Breast epithelium (tissue), 4 donors: ENCODE measurements at regions not wholly inside any gene's neighbourhood (a gene's known extent, or its start where the extent isn't known, plus 50 kb on each side); places are given as distances from the start of the nearest gene placed in this dataset.

Source experiments
- DNase-seq, 2 donors: peaks; one replicate each; pipeline ENCODE4 v3.0.0-alpha.2; 2019; ENCODE audit warnings: low spot score in 2 of 2
- H3K27ac ChIP-seq, 2 donors: fragments of 200-600 bp; sonication (generic) in 1 of 2; one replicate each; pipeline ENCODE4 v1.5.1; 2016 to 2019; ENCODE audit warnings: mild to moderate bottlenecking in 1 of 2
- H3K27me3 ChIP-seq, 2 donors: fragments of 200-600 bp; sonication (generic) in 1 of 2; one replicate each; pipeline versions ENCODE4 v1.5.1 to v1.6.0; 2017 to 2019; ENCODE audit warnings: control low read depth in 1 of 2, mild to moderate bottlenecking in 1 of 2
- H3K36me3 ChIP-seq: fragments of 200-600 bp; one replicate; pipeline ENCODE4 v1.5.1; 2019
- H3K4me1 ChIP-seq, 2 donors: fragments of 200-600 bp; sonication (generic); one replicate each; pipeline ENCODE4 v1.5.1; 2016 to 2019; ENCODE audit warnings: control low read depth in 1 of 2
- H3K4me3 ChIP-seq, 3 donors: fragments of 200-600 bp; sonication (generic); 1 replicate in 2 of 3; 2 replicates in 1 of 3; pipeline ENCODE4 v1.5.1; 2016 to 2019; ENCODE audit warnings: mild to moderate bottlenecking in 3 of 3, moderate library complexity in 2 of 3
- H3K9me3 ChIP-seq, 2 donors: fragments of 200-600 bp; sonication (generic) in 1 of 2; one replicate each; pipeline ENCODE4 v1.5.1; 2016 to 2019; ENCODE audit warnings: control low read depth in 1 of 2
- CTCF ChIP-seq, 3 donors: fragments of 450-650 bp; IDR thresholded peaks; one replicate each; pipeline ENCODE4 v1.5.1; 2016 to 2017; ENCODE audit warnings: antibody characterized with exemption in 3 of 3, mild to moderate bottlenecking in 3 of 3, moderate library complexity in 3 of 3
- POLR2A ChIP-seq: fragments of 450-650 bp; IDR thresholded peaks from one replicate; pipeline ENCODE4 v1.6.1; 2016; ENCODE audit warnings: antibody characterized with exemption, mild to moderate bottlenecking, moderate library complexity
- POLR2AphosphoS5 ChIP-seq, 3 donors: sonication (generic); formaldehyde crosslinking; IDR thresholded peaks; one replicate each; pipeline ENCODE4 v1.6.1; 2017; ENCODE audit warnings: antibody characterized with exemption in 3 of 3
- intact Hi-C: fragments of 100-400 bp; cut with DNase I; formaldehyde crosslinking; loops from one replicate; pipeline ENCODE4 v1.15.1; 2023; ENCODE audit warnings: low total_unique reads

GRCh38 chr5:66515209-66515608, 81.0 kb upstream of the MAST4 start:
- H3K9me3 ChIP-seq, result no peaks in the 10 kb centered on the region
- DNase-seq, result no peak
- no peak for TF ChIP-seq POLR2A
- no peak for TF ChIP-seq CTCF (IDR thresholded peaks at IDR 0.05)
- no peak for TF ChIP-seq POLR2AphosphoS5 (IDR thresholded peaks at IDR 0.05)
- no peaks in the 10 kb centered on the region for H3K36me3 ChIP-seq
- H3K27ac ChIP-seq, result no peak overlapping the region
- H3K4me1 ChIP-seq, result no peaks in the 10 kb centered on the region
- intact Hi-C loops, result no loop called here
- H3K27me3 ChIP-seq, result no peaks in the 10 kb centered on the region
- H3K4me3 ChIP-seq, result no peak overlapping the region

- Histone ChIP-seq H3K4me1 (no peaks in the 10 kb centered on the region), H3K9me3 (peaks cover 6 to 11% of the 10 kb centered on the region in 2 donors), H3K27ac (no peak overlapping the region), H3K4me3 (no peak overlapping the region), H3K27me3 (no peaks in the 10 kb centered on the region), H3K36me3 (no peaks in the 10 kb centered on the region)
- intact Hi-C loops, result no loop called here
- no peak for DNase-seq
- no peak for TF ChIP-seq POLR2A
- no peak for TF ChIP-seq CTCF (IDR thresholded peaks at IDR 0.05)
- TF ChIP-seq POLR2AphosphoS5 (IDR thresholded peaks at IDR 0.05), result no peak
Observed at GRCh38 chr5:66516550-66516949, 79.6 kb upstream of the MAST4 start.

- H3K27me3 ChIP-seq, result no peaks in the 10 kb centered on the region
- no peaks in the 10 kb centered on the region for H3K4me1 ChIP-seq
- H3K4me3 ChIP-seq, result no peak overlapping the region
- H3K9me3 ChIP-seq, result peaks cover 11 to 14% of the 10 kb centered on the region in 2 donors
- TF ChIP-seq POLR2AphosphoS5 (IDR thresholded peaks at IDR 0.05) (no peak), POLR2A (no peak), CTCF (IDR thresholded peaks at IDR 0.05) (no peak)
- no peak overlapping the region for H3K27ac ChIP-seq
- intact Hi-C loops, result no loop called here
- DNase-seq, result no peak
- no peaks in the 10 kb centered on the region for H3K36me3 ChIP-seq
Observed at GRCh38 chr5:66517351-66517750, 78.8 kb upstream of the MAST4 start.

GRCh38 chr5:66518052-66518451, 78.1 kb upstream of the MAST4 start:
- Histone ChIP-seq H3K36me3 (no peaks in the 10 kb centered on the region), H3K4me1 (no peaks in the 10 kb centered on the region), H3K4me3 (no peak overlapping the region), H3K27me3 (no peaks in the 10 kb centered on the region), H3K9me3 (peaks cover 11 to 14% of the 10 kb centered on the region in 2 donors), H3K27ac (no peak overlapping the region)
- DNase-seq, result no peak
- no peak for TF ChIP-seq CTCF (IDR thresholded peaks at IDR 0.05)
- TF ChIP-seq POLR2A, result no peak
- no peak for TF ChIP-seq POLR2AphosphoS5 (IDR thresholded peaks at IDR 0.05)
- intact Hi-C loops, result no loop called here

- Histone ChIP-seq H3K27me3 (no peaks in the 10 kb centered on the region), H3K27ac (no peak overlapping the region), H3K4me3 (no peak overlapping the region), H3K9me3 (peaks cover 11 to 14% of the 10 kb centered on the region in 2 donors), H3K36me3 (no peaks in the 10 kb centered on the region), H3K4me1 (no peaks in the 10 kb centered on the region)
- no peak for DNase-seq
- TF ChIP-seq POLR2AphosphoS5 (IDR thresholded peaks at IDR 0.05) (no peak), CTCF (IDR thresholded peaks at IDR 0.05) (no peak), POLR2A (no peak)
- intact Hi-C loops, result no loop called here
Observed at GRCh38 chr5:66518753-66519152, 77.4 kb upstream of the MAST4 start.
